Muscle layer of duodenum (tissue), 2 donors: ENCODE measurements at regions not wholly inside any gene's neighbourhood (a gene's known extent, or its start where the extent isn't known, plus 50 kb on each side); places are given as distances from the start of the nearest gene placed in this dataset.
"Not testable (repeated sequence)": the region's sequence is repeated elsewhere in the genome, so short reads cannot be mapped to it uniquely, and the experiment has no call there.

Source experiments
- H3K27ac ChIP-seq: one replicate; pipeline ENCODE4 v1.7.0; 2013; ENCODE audit warnings: mild to moderate bottlenecking, low read length
- H3K27me3 ChIP-seq: one replicate; pipeline ENCODE4 v1.7.0; 2013; ENCODE audit warnings: low read depth, mild to moderate bottlenecking, control low read depth, low read length
- H3K36me3 ChIP-seq, 2 donors: one replicate each; pipeline ENCODE4 v1.7.0; 2013; ENCODE audit warnings: low read length in 2 of 2, control low read depth in 1 of 2, mild to moderate bottlenecking in 1 of 2; ENCODE audit not compliant: insufficient read depth in 2 of 2, control insufficient read depth in 1 of 2
- H3K4me1 ChIP-seq, 2 donors: one replicate each; pipeline ENCODE4 v1.7.0; 2013; ENCODE audit warnings: low read length in 2 of 2, mild to moderate bottlenecking in 2 of 2, control low read depth in 1 of 2, moderate library complexity in 1 of 2; ENCODE audit not compliant: insufficient read depth in 2 of 2, control insufficient read depth in 1 of 2
- H3K4me3 ChIP-seq, 2 donors: one replicate each; pipeline ENCODE4 v1.7.0; 2013; ENCODE audit warnings: low read length in 2 of 2, low read depth in 1 of 2, mild to moderate bottlenecking in 1 of 2
- H3K9me3 ChIP-seq, 2 donors: one replicate each; pipeline ENCODE4 v1.7.0; 2013; ENCODE audit warnings: low read length in 2 of 2, control low read depth in 1 of 2, mild to moderate bottlenecking in 1 of 2; ENCODE audit not compliant: control insufficient read depth in 1 of 2
- donor health status: healthy.

DNA sequence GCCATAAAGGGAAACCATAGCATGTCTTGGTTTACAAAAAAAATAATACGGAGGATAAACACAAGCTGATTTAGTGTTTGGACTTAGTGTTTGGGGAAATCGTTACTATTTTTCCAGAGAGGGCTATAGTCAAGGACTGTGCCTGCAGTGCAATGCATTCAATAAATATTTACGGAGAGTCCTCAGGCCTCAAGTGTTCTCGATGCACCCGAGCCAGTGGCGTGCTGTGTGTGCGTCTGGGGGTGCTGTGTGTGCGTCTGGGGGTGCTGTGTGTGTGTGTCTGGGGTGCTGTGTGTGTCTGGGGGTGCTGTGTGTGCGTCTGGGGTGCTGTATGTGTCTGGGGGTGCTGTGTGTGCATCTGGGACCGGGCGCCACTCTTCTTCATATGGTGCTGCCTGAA lies 71.7 kb upstream of the GTF3A start:
- H3K4me3 ChIP-seq: no peak overlapping the region
- no peaks in the 10 kb centered on the region for H3K9me3 ChIP-seq
- no peaks in the 10 kb centered on the region for H3K36me3 ChIP-seq
- H3K4me1 ChIP-seq: peaks cover 0 to 7% of the 10 kb centered on the region in 2 donors
- H3K27ac ChIP-seq: peak overlapping the region; percentile 62
- no peaks in the 10 kb centered on the region for H3K27me3 ChIP-seq

DNA sequence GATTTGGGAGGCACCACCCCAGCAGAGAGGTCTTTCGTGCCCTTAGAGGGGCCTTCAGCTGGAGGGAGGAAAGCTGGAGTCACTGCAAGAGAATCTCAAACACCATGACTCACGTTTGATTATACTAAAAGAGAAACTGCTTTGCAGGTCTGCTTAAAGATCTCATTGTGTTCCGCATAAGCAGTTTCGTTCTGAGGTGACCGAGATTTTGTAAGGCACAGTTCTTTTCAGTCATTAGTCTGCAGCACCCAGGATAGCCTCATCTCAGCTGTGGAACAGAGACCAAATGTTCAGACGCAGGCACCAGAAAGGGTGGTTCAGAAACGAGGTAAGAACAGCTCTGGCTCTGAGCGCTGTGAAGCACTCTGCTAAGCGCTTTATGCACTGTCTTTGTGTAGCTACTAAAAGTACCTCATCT lies 71.2 kb upstream of the GTF3A start:
- Histone ChIP-seq H3K36me3 (no peaks in the 10 kb centered on the region), H3K27ac (peak overlapping the region; percentile 62), H3K9me3 (no peaks in the 10 kb centered on the region), H3K4me3 (peak overlapping the region in 1 of 2 donors; percentile 5), H3K4me1 (peaks cover 0 to 7% of the 10 kb centered on the region in 2 donors), H3K27me3 (no peaks in the 10 kb centered on the region)

DNA sequence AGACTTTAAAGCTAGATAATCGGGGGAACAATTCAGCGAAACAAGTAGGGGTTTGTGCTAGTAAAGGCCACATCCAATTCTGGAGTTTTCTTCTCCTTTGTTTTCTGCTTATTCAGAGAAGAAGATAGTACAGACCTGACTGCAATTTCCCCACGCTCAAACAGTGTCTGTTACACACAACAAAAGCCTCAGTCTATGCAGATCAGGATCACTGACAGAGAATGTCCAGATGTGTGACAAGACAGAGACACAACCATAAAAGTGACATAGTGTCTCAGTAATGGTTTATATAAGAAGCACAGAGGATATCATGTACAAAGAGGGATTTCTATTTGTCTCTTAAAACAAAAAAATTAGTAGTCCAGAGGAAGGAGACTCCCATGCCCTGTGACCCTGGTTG lies 70.7 kb upstream of the GTF3A start:
- Histone ChIP-seq H3K9me3 (no peaks in the 10 kb centered on the region), H3K4me3 (peak overlapping the region in 1 of 2 donors; percentile 5), H3K27me3 (no peaks in the 10 kb centered on the region), H3K36me3 (no peaks in the 10 kb centered on the region), H3K27ac (peak overlapping the region; percentile 62), H3K4me1 (peaks cover 0 to 7% of the 10 kb centered on the region in 2 donors)

DNA sequence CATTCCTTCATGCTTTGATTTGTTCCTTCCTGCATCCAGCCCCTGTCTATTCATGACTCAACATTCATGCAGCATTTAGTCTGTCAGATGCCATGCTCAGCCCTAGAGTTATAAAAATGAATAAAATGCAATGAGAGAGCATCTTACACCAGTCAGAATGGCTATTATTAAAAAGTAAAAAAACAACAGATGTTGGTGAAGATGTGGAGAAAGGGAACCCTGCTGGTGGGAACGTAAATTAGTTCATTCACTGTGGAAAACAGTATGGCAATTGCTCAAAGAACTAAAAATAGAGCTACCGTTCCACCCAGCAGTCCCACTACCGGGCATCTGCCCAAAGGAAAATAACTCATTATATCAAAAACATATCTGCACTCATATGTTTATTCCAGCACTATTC lies 70.0 kb upstream of the GTF3A start:
- no peaks in the 10 kb centered on the region for H3K27me3 ChIP-seq
- peaks cover 0 to 7% of the 10 kb centered on the region in 2 donors for H3K4me1 ChIP-seq
- no peak overlapping the region for H3K4me3 ChIP-seq
- H3K27ac ChIP-seq: no peak overlapping the region
- no peaks in the 10 kb centered on the region for H3K9me3 ChIP-seq
- H3K36me3 ChIP-seq: no peaks in the 10 kb centered on the region

DNA sequence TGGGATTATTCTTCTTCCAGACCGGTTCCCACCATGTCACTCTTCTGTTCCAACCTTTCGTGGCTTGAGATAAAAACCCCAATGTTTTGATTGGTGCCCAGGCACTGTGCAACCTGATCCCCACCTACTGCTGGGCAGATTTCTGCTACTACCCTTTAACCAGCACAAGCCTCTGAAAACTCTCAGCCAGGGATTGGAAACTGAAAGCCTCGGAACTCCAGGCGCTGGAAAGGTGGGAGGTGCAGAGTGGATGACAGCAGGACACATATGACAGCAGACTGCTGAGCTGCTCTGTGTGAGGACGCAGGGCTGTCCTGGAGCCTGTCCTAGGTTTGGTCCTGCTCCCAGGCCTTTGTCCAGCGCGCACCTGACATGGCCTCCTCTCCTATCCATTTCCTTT lies 68.5 kb upstream of the GTF3A start:
- Histone ChIP-seq H3K4me1 (peaks cover 0 to 7% of the 10 kb centered on the region in 2 donors), H3K27me3 (no peaks in the 10 kb centered on the region), H3K27ac (no peak overlapping the region), H3K36me3 (no peaks in the 10 kb centered on the region), H3K9me3 (no peaks in the 10 kb centered on the region), H3K4me3 (no peak overlapping the region)

DNA sequence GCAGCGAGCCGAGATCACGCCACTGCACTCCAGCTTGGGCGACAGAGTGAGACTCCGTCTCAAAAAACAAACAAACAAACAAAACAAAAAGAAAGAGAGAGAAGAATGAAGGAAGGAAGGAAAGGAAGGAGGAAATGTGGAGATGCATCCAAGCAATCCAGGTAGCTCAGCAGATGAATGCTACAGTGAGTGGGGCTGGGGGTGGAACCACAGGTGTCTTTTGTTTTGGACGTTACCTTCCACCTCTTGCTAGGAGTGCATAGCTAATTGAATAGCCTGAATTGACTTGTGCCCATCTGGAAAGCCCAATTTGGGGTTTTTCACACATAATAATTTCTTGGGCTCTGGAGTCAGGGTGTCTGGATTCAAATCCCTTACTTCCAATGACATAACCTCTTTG lies 66.0 kb upstream of the GTF3A start:
- Histone ChIP-seq H3K4me3 (no peak overlapping the region), H3K9me3 (no peaks in the 10 kb centered on the region), H3K4me1 (peaks cover 2 to 4% of the 10 kb centered on the region in 2 donors), H3K27ac (no peak overlapping the region), H3K36me3 (no peaks in the 10 kb centered on the region), H3K27me3 (no peaks in the 10 kb centered on the region)

DNA sequence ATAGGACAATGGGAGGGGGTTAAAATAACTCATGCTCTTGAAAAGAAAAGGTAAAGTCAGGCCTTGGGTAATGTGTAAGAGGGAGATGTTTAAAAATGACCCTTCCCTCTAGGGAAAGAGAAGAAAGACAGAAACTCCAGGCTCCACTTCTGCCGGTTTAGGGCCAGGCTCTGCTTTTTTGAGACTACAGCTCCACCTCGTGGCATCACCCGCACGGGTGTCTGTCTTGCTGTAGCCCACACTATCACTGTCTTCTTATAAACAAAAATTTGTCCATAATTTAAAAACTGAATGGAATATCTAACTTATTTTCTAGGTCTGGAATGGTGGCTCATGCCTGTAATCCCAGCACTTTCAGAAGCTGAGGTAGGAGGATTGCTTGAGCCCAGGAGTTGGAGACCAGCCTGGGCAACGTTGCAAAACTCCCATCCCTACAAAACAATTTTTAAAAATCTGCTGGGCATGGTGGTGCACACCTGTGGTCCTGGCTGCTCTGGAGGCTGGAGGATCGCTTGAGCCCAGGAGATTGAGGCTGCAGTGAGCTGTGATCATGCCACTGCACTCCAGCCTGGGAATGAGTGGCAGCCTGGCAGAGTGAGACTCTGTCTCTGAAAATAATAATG lies 65.1 kb upstream of the GTF3A start:
- peaks cover 0 to 4% of the 10 kb centered on the region in 2 donors for H3K4me1 ChIP-seq
- H3K27me3 ChIP-seq: no peaks in the 10 kb centered on the region
- H3K27ac ChIP-seq: no peak overlapping the region
- no peak overlapping the region for H3K4me3 ChIP-seq
- H3K36me3 ChIP-seq: no peaks in the 10 kb centered on the region
- no peaks in the 10 kb centered on the region for H3K9me3 ChIP-seq

DNA sequence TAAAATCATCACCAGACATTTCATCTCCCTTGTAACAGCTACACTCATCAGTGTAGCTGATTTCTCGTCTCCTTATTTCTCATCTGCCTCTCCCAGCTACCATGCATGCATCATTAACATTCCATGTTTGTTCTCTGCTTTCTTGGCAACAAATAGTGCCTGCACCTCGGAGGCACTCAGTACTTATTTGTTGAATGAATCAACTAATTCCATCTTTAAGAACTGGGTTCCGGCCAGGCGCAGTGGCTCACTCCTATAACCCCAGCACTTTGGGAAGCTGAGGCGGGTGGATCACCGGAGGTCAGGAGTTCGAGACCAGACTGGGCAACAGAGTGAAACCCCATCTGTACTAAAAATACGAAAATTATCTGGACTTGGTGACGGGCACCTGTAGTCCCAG lies 63.9 kb upstream of the GTF3A start:
- no peaks in the 10 kb centered on the region for H3K27me3 ChIP-seq

DNA sequence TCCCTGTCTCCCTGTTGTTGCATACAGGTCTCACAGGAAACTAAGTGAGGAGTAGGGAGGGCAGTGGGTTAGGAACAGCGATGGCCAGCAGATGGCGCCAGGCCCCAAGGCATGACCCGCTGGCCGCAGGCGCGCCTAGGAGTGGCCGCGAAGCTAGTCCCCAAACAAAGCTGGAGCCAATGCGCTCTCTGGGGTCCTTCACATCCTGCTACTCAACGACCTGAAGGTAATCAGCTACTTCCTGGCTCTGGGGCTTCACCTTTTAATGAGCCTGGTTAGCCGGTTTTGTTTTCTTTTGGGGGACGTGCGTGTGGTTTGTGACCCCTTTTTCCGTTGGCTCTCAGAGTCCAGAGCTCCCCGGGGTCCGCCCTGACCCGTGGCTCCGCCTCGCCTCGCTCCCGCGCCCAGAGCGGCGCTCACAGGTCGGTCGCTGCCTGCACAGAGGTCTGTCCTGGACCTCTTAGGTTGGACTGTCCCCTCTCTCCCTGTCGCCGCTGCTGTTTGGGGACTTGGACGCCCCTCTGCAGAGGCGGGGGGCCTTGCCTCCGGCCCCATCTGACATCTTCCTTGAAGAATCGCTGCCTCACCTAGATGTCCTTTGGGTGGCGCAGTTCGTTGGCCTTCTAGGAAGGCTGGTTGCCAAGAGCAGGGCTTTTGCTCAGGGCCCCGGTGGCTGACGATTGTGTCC lies 62.2 kb upstream of the GTF3A start:
- H3K27me3 ChIP-seq: no peaks in the 10 kb centered on the region
- peaks cover 0 to 4% of the 10 kb centered on the region in 2 donors for H3K4me1 ChIP-seq
- H3K36me3 ChIP-seq: no peaks in the 10 kb centered on the region
- H3K4me3 ChIP-seq: peak overlapping the region; percentile 65 to 69
- H3K27ac ChIP-seq: no peak overlapping the region
- no peaks in the 10 kb centered on the region for H3K9me3 ChIP-seq

More for the DNA sequence above, 63.9 kb upstream of the GTF3A start:
- H3K27ac ChIP-seq: no peak overlapping the region
- H3K9me3 ChIP-seq: no peaks in the 10 kb centered on the region
- H3K36me3 ChIP-seq: no peaks in the 10 kb centered on the region
- no peak overlapping the region for H3K4me3 ChIP-seq
- peaks cover 0 to 4% of the 10 kb centered on the region in 2 donors for H3K4me1 ChIP-seq

DNA sequence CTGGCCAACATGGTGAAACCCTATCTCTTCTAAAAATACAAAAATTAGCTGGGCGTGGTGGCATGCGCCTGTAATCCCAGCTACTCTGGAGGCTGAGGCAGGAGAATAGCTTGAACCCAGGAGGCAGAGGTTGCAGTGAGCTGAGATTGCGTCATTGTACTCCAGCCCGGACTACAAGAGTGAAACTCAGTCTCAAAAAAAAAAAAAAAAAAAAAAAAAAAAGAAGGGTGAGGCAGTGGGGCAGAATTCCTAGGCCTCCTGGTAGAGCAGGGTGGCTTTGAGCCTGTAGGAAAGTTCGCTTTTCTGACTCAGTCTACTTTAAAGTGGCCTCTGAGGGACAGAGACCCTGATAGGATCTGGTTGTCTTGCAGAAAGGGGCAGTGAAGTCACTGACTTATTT lies 60.8 kb upstream of the GTF3A start:
- not testable (repeated sequence) for H3K27me3 ChIP-seq, H3K9me3 ChIP-seq, H3K27ac ChIP-seq, H3K4me3 ChIP-seq, H3K4me1 ChIP-seq, H3K36me3 ChIP-seq

DNA sequence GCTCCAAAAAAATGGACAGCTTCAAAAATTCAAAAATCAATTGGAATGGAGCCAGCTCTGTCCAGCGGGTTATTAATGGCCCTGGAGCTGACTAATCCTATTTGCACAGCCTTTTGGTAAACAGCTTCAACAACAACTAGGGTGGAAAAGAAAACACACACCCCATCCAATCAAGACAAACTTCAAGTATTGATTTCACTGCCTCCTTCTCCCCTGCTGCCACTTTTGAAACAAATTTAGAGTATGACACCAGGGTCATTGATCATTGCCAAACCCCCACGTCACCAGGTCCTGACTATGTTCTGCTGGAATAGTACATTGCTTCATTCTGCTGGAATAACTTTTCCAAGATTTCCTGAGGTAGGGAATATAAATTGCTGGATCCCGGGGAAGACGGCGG lies 56.8 kb upstream of the GTF3A start:
- Histone ChIP-seq H3K36me3 (no peaks in the 10 kb centered on the region), H3K4me3 (no peak overlapping the region), H3K27me3 (no peaks in the 10 kb centered on the region), H3K27ac (no peak overlapping the region), H3K9me3 (no peaks in the 10 kb centered on the region), H3K4me1 (peaks cover 0 to under 1% of the 10 kb centered on the region in 2 donors)
